Activated CD4-positive, CD25-positive, alpha-beta regulatory T cell treated with anti-CD3 and anti-CD28 coated beads, Interleukin-2, amount 50 U/mL, for 24 hours (primary cell): ENCODE measurements at regions not wholly inside any gene's neighbourhood (a gene's known extent, or its start where the extent isn't known, plus 50 kb on each side); places are given as distances from the start of the nearest gene placed in this dataset.

ENCODE experiments used
- ATAC-seq, 2 donors: fragments of 150-1000 bp; cut with Tn5 transposase; one replicate each; pipeline ENCODE4 v1.10.0; 2021; ENCODE audit warnings: mild to moderate bottlenecking in 1 of 2, moderate library complexity in 1 of 2

DNA sequence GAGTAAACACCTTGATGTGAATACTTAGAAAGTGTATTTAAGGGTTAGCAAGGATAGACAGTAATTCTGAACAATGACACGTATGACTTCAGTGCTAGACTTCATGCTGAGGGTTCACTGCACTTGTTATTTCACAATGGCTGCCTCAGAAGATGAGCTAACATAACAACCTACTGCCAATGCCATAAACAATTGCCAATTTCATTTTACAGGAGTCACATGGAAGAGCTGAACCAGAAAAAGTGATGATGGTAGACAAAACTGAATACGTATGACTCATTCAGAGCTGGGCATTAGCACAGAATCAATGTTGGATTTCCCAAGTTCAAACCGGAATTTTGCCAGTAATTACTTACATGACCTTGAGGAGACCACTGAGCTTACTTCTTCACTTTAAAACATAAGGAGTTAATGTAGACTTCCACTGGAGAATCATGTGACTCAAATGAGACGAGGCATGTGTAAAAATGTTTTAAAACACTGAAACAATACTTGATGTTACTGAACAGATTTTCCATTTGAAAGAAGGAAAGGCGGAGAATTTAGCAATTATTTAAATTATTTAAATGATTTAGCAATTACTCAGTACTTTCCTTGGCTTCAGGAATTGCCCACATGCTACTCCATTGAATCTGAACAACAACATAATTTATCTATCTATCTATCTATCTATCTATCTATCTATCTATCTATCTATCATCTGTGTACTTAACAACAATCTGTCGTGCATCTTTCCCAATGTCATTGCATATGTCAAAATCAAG, 868.5 kb upstream of the SLIT2 start:
- ATAC-seq: no peak

GRCh38 chr4:19381068-19381467, 870.6 kb upstream of the SLIT2 start:
- ATAC-seq: no peak

GRCh38 chr4:19380600-19380999, 871.1 kb upstream of the SLIT2 start:
- no peak for ATAC-seq

DNA sequence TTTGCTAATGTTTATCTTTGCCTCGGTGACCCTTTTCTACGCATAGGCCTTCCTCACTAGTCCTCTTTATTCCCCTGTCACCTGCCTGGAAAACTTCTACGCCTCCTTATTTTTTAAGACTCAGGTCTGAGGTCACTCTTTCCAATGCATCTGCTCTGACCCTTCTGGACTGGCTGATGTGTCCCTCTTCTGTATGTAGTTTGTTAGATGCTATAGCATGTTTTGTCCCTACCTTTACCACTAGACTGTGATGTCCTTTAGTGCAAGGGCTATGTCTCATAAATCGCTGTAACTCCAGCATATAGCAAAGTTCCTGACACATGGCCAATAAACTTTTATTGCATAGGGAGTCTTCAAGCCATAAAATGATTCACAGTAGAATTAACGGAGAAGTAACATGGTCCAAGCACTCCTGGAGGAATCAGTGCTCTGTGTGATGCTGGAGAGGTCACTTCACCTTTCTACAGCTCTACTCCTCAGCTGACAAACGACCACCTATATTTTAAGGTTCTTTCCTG, 872.5 kb upstream of the SLIT2 start:
- ATAC-seq: no peak

DNA sequence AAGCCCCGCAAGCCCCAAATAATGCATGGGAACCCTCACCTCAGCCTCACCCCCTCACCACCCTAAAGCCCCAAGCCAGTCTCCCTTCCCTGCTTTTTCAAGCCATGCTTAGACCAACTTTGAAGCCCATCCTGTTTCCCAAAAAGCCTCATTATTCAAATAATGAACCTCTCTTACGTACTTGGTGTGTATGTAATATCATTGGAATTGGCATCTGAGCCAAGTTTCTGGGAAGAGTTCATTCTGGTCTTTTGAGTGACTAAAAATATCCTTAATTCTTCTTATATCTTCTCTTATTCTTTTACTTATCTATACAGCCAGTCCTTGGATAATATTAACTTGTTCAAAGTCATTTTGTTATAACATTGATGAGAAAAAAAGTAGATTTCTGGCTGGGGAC, 875.8 kb upstream of the SLIT2 start:
- ATAC-seq: no peak

GRCh38 chr4:19375136-19375804, 876.4 kb upstream of the SLIT2 start:
- ATAC-seq: no peak

GRCh38 chr4:19372390-19372789, 879.3 kb upstream of the SLIT2 start:
- no peak for ATAC-seq

- ATAC-seq: no peak
These were observed 882.9 kb upstream of the SLIT2 start for GRCh38 chr4:19368800-19369199.

GRCh38 chr4:19366916-19367315, 884.8 kb upstream of the SLIT2 start:
- no peak for ATAC-seq

DNA sequence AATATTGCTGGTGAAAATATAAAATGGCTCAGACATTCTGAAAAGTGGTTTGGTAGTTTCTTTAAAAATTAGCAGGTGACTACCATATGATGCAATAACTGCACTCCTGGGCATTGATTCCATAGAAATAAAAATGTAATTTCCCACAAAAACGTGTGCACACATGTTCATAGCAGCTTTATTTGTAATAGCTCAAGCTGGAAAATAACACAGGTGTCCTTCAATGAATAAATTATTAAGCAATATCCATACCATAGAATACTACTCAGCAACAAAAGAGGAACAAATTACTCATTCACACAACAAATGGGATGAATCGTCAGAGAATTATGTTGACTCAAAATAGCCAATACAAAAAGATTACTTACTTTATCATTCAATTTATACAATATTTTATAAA, 893.7 kb upstream of the SLIT2 start:
- ATAC-seq: no peak

DNA sequence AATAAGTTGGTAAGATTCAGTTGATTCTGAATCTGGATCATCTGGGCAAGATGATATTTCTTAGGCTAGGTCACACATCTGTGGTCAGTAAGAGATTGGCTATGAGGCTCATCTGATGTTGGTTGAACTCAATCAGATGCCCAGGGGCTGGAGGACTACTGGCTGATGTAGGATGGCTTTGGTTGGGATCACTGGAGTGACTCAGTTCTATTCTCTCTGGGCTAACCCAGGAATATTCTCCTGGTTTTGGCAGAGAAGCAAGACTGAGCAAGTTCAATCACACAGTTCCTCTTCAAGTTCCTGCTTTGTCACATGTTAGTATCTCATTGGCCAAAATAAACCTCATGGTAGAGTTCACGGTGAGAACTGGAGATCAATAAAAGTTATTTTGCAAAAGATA, 902.3 kb upstream of the SLIT2 start:
- ATAC-seq: no peak

GRCh38 chr4:19348746-19349145, 903.0 kb upstream of the SLIT2 start:
- ATAC-seq: no peak

DNA sequence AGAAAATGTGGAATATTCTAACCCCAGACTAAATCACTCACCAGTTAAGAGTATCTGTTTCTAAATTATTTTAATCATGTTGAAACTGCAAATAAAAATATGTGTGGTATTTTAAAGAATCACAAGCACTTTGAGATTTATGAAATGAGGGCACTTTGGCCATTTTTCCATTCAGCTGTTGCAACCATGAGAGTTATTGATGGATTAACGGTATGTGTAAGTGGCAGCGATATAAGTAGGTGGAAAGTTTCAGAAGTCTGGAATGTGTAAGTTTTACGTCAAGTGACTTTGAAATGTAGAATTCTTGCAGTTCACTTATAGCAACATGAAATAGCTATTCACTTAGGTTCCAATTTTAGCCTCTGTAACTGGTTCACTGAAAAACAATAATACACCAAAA, 905.1 kb upstream of the SLIT2 start:
- ATAC-seq: no peak

DNA sequence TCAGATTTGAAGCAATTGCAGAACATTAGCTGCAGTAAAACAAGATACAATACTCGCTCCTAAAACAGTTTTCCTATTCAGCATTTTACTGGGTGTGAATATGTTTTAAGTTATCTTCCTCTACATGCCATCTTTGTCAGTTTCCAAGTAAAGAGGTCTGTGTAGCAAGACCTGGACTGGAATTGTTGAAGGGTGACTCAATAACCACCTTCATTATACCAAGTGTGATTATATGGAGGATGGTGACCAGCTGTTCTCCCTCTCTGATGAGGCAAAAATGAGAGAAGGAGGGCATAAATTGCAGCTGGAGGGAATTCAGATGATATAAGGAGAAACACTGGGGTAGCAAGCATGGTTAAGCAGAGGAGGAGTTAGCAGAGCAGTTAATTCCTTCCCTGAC, 922.1 kb upstream of the SLIT2 start:
- no peak for ATAC-seq

GRCh38 chr4:19329077-19329476, 922.6 kb upstream of the SLIT2 start:
- no peak for ATAC-seq

- no peak for ATAC-seq
These were observed 924.3 kb upstream of the SLIT2 start for GRCh38 chr4:19327364-19327763.

DNA sequence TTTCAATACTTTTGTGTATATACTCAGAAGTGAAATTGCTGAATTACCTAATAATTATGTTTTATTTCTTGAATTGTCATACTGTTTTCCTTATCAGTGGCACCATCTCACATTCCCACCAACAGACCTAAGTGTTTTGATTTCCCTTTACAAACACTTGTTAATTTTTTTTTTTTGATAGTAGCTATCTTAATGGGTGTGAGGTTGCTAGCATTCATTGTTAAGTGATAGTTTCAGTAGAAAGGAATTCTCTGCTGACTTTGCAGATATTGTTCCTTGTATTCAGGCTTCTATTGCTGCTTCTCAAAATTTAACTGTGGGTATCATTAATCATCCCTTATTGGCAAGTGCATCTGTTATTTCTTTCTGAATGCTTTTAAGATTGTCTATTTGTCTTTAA, 927.5 kb upstream of the SLIT2 start:
- ATAC-seq: no peak

DNA sequence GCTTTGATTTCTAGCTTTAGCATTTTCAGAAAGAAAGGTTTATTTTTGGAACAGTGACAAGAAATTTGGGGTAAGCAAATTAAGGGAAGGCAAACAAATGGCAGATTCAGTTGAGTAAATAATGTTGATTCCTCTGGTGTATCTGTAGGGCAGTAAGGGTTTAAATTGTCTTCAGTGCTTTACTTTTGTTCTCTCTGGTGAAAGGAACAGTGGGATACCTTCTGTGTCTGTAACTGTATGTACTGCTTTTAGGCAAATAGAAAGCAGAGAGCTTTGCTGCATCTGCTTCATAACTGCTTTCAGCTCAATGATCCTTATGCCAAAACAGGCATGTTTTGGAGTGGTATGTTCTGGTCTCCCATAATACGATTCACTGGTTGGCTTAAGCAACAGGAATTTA, 932.1 kb upstream of the SLIT2 start:
- ATAC-seq: no peak

GRCh38 chr4:19317377-19317776, 934.3 kb upstream of the SLIT2 start:
- no peak for ATAC-seq

GRCh38 chr4:19314116-19314515, 937.6 kb upstream of the SLIT2 start:
- ATAC-seq: no peak

DNA sequence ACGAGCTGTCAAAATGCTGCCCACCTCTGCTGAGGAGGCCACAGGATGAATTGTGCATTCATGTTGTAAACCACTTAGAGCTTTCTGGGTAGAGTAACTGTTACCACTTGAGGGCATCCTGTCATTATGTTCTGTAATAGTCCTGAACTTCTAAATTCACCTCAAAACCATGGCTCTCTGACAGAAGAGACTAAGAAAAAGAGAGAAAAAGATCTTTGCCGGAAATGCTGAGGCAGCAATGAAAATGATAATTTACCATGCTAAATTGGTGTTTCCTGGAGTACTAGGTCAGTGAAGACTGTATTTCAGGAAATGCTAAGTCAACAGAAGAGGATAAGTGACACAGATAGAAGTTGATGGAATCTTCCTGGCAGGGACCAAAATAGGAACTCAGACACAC, 942.3 kb upstream of the SLIT2 start:
- ATAC-seq: no peak

DNA sequence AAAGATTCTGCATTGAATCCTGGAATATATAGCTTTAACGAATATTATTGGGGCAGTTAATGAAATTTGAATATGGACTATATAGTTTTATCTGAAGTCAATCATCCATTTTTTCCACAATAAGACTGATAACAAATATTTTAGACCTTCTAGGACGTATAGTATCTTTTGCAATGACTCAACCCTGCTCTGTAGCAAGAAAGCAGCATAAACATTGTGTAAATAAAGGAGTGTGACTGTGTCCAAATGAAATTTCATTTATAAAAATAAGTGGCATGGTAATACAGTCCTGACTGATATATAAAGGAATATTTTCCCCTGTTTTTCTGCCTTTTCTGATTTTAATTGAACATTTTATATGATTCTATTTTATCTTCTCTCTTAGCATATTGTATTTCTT, 947.7 kb upstream of the SLIT2 start:
- ATAC-seq: no peak

DNA sequence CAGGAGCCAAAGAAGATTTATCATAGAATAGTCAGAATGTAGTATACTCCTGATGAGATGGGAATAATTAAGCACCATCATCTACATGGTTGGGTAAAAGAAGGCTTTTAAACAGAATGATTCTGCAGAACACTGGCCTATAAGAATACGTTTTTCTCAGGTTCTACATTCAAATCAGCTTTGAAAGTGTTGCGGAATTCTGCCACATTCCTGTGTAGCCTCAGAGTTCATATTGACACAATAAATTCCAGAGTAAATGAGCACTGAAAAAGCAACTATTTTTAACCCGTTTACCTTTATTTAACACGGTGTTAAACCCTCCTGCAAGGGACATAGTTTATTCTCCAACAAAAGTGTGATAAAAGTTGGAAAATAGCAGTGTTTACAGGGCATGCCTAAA, 950.2 kb upstream of the SLIT2 start:
- ATAC-seq: no peak

DNA sequence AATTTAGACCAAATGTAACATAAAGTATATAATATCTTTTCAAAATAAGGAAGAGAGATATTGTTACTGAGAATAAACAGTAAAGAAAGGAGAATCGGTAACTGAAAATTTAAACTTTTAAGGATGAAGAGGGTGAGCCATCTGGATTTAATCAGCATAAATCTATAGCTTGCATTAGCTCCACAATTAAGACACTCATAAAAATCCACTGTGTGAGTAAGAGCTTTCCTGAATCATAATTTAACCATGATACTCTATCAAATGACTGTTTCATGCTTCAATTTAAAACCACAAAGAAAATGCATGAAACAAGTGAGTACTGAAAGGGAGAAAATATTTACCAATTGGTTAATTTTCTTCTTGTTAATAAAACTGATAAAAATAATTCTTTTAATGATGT, 951.5 kb upstream of the SLIT2 start:
- no peak for ATAC-seq

- no peak for ATAC-seq
These were observed 952.7 kb upstream of the SLIT2 start for GRCh38 chr4:19298998-19299397.
